GM21717 (cell line): ENCODE measurements at regions not wholly inside any gene's neighbourhood (a gene's known extent, or its start where the extent isn't known, plus 50 kb on each side); places are given as distances from the start of the nearest gene placed in this dataset.
A peak's percentile ranks its signal among the peaks of the same experiment; 100 is the strongest.
"Not testable (repeated sequence)": the region's sequence is repeated elsewhere in the genome, so short reads cannot be mapped to it uniquely, and the experiment has no call there.

Experiments used
- ATAC-seq: cut with Tn5 transposase; IDR thresholded peaks from one replicate; pipeline ENCODE4 v1.9.1; 2021; ENCODE audit warnings: mild to moderate bottlenecking, moderate library complexity; ENCODE audit not compliant: unreplicated experiment

GRCh38 chr5:168132241-168132641, 159.2 kb upstream of the WWC1 start:
- ATAC-seq, result no peak

DNA sequence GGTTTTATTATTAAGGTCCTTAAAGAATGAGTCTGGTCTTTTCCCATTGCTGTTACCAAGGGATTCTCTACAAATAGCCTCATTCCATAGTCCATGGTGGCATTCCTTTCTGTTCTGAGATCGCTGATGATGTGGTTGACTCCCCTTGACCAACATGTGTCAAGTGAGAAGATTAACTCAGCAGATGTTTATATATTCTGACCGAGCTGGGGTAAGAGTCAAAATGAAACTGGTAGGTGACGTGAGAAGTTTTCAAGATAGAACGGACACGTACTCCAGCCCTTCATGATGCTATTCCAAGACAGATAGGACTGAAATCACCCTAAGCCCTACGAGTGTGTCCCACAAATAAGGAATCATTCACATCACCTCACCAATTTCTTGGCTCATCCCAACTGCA, 155.5 kb upstream of the WWC1 start:
- peak; percentile 99 for ATAC-seq

- peak; percentile 28 for ATAC-seq
Observed at GRCh38 chr5:168136340-168136739, 155.1 kb upstream of the WWC1 start.

- no peak for ATAC-seq
Observed at GRCh38 chr5:168137265-168137664, 154.2 kb upstream of the WWC1 start.

- no peak for ATAC-seq
Observed at GRCh38 chr5:168140241-168140640, 151.2 kb upstream of the WWC1 start.

- no peak for ATAC-seq
Observed at GRCh38 chr5:168142402-168142801, 149.0 kb upstream of the WWC1 start.

GRCh38 chr5:168143521-168143920, 147.9 kb upstream of the WWC1 start:
- not testable (repeated sequence) for ATAC-seq

DNA sequence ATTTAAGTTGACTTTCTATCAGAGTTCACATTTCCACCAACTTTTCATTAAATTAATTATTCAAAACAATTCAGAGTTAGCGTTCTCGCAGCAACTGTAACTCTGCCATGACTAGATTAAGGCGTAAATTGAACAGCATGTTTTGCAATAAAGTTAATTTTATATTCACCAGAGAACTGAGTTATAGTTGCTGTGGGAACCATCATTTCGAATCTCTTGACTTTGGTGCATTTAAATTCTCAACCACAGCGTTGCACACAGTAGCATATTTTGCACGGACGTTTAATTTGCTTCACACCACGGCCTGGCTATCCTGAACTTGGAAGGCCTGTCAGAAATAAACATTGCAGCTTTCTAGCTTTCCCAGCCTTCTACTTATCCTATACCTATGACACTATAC, 144.3 kb upstream of the WWC1 start:
- no peak for ATAC-seq

- ATAC-seq, result no peak
Observed at GRCh38 chr5:168147568-168148360, 143.7 kb upstream of the WWC1 start.

DNA sequence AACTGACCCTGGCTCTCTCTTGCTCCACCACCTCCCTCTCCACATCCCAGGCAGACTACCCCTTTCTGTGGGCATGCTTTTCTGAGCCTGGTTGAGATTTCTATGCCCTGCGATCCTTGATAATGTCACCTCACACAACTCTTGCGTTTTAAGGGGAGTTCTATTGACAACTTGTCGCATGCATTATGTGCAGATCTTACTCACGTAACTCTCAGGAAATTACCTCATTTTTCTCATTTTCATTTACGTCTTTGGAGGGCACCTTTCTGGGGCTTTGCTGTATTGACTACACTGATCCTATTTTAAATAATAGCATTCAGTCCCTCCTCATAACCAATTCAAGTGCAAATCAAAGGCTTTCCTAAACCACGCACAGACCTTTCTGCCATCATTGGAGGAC, 140.4 kb upstream of the WWC1 start:
- no peak for ATAC-seq

- ATAC-seq, result no peak
Observed at GRCh38 chr5:168152660-168153059, 138.8 kb upstream of the WWC1 start.

- no peak for ATAC-seq
Observed at GRCh38 chr5:168153263-168153875, 138.1 kb upstream of the WWC1 start.

DNA sequence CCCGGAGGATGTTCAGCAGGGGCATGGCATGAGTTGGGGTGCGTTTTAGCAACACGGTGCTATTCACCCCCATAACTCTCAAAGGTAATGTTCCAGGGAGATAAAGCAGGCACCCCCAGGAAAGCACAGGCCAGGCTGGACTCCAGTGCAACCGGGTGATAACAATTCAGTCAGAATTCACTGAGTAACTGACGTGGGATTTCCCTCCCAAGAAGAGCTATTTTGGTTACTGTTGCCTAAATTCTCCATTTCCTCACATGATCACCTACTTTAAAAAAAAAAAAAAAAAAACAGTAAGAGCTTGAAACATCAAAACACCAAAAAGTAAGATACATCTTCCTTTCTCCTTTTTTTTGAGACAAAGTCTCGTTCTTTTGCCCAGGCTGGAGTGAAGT, 137.6 kb upstream of the WWC1 start:
- no peak for ATAC-seq

GRCh38 chr5:168155585-168155984, 135.9 kb upstream of the WWC1 start:
- ATAC-seq, result no peak

DNA sequence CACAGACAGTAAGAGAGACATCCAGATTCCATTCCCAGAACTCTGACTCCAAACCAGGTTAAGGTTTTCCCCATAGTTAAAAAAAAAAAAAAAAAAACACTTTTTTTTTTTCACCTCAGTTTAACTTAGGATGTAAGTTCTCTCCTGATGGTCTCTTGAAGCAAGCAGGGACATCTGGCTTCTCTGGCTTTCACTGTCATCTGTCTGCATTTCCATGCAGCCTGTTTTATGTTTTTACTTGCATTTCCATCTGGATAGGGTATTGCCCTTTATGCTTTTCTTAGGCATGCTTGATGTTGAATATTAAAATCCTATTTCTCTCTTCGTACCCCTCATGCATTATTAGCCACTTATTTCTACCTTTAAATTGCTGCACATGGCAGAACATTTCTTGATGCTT, 135.3 kb upstream of the WWC1 start:
- no peak for ATAC-seq

- no peak for ATAC-seq
Observed at GRCh38 chr5:168157141-168157540, 134.3 kb upstream of the WWC1 start.

- ATAC-seq, result no peak
Observed at GRCh38 chr5:168159425-168159824, 132.0 kb upstream of the WWC1 start.

DNA sequence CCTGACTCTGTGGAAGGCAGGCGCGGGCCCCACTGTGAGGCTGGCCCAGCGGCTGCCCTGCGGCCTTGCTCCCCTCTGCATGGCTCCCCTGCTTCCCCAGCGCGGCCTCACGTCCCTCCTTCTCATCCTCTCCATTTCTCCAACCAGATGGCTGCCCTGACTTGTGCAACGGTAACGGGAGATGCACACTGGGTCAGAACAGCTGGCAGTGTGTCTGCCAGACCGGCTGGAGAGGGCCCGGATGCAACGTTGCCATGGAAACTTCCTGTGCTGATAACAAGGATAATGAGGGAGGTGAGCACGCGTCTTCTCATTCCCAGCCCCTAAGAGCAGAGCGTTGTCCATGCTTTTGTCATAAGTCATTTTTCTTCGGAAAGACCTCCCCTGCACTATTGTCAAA, 129.0 kb upstream of the WWC1 start:
- ATAC-seq, result no peak

GRCh38 chr5:168163966-168164365, 127.5 kb upstream of the WWC1 start:
- ATAC-seq, result no peak

DNA sequence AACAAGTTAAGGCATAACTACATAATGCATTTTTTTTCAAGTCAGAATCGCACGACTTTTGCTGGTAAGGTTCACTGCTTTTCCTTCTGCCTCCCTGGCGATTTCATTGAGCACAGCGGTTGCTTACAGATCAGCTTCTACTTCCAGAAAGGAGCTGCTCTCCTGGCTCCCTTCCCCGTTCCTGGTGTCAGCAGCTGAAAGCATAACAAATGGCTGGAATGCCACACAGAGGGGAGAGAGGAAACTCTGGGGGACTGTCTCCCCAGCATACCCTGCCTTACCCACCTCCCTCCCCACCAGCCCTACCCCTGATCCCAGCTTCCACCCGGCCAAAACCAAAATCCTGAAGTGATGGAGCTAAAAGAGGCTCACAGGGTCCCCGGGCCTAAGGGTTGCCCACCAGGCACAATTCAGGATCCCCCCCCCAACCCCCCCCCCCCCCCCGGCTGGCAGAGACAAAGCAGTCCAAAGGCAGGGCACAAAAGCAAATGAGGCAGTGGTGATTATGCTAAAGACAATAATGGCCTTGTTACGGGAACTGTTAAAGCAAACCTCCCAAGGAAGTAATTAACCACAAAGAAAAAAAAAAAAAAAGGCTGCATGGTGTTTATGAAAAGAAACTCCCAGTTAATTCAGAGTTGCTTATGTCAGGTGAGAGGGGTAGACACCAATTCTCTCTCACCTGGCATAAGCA, 126.1 kb upstream of the WWC1 start:
- ATAC-seq, result no peak

GRCh38 chr5:168165977-168166376, 125.5 kb upstream of the WWC1 start:
- no peak for ATAC-seq

DNA sequence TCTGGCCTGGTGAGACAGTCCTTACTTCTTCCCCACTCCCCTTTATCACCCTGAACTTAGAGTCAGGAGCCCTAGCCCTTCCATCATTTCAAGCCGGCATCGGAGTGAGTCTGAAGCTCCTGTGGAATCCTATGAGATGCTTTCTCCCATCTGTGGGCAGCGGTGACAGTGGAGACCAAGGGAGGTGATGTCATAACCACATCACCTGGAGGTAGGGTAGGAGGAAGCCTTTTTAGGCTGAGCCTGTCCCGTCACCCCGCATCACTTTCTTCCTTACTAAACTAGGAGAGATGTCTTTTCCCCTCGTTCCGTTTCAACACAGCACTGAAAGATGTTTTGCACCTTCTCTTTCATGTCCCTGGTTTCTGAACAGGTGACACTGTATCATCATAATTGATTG, 124.1 kb upstream of the WWC1 start:
- no peak for ATAC-seq
